ENCODE measurements at regions not wholly inside any gene's neighbourhood (a gene's known extent, or its start where the extent isn't known, plus 50 kb on each side); places are given as distances from the start of the nearest gene placed in this dataset.

- TF ChIP-seq, protein P1, sequence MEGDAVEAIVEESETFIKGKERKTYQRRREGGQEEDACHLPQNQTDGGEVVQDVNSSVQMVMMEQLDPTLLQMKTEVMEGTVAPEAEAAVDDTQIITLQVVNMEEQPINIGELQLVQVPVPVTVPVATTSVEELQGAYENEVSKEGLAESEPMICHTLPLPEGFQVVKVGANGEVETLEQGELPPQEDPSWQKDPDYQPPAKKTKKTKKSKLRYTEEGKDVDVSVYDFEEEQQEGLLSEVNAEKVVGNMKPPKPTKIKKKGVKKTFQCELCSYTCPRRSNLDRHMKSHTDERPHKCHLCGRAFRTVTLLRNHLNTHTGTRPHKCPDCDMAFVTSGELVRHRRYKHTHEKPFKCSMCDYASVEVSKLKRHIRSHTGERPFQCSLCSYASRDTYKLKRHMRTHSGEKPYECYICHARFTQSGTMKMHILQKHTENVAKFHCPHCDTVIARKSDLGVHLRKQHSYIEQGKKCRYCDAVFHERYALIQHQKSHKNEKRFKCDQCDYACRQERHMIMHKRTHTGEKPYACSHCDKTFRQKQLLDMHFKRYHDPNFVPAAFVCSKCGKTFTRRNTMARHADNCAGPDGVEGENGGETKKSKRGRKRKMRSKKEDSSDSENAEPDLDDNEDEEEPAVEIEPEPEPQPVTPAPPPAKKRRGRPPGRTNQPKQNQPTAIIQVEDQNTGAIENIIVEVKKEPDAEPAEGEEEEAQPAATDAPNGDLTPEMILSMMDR (IDR thresholded peaks at IDR 0.05), result no peak
- TF ChIP-seq POLR2A (IDR thresholded peaks at IDR 0.05), result no peak
These were observed 59.9 kb upstream of the SPAG16 start for GRCh38 chr2:213224366-213224765.

Data from right lobe of liver (tissue), 4 donors.